ENCODE measurements at regions not wholly inside any gene's neighbourhood (a gene's known extent, or its start where the extent isn't known, plus 50 kb on each side); places are given as distances from the start of the nearest gene placed in this dataset.

- H3K9ac ChIP-seq (ENCODE audit: low read depth, low read length, poor library complexity, severe bottlenecking) = no peak overlapping the region
- no peaks in the 10 kb centered on the region for H3F3A ChIP-seq (ENCODE audit: low read depth)
- no peaks in the 10 kb centered on the region for H3K9me3 ChIP-seq (ENCODE audit: insufficient read depth, low read depth, low read length)
- no peak overlapping the region for H2AFZ ChIP-seq (ENCODE audit: low read length)
- TF ChIP-seq, protein P1, sequence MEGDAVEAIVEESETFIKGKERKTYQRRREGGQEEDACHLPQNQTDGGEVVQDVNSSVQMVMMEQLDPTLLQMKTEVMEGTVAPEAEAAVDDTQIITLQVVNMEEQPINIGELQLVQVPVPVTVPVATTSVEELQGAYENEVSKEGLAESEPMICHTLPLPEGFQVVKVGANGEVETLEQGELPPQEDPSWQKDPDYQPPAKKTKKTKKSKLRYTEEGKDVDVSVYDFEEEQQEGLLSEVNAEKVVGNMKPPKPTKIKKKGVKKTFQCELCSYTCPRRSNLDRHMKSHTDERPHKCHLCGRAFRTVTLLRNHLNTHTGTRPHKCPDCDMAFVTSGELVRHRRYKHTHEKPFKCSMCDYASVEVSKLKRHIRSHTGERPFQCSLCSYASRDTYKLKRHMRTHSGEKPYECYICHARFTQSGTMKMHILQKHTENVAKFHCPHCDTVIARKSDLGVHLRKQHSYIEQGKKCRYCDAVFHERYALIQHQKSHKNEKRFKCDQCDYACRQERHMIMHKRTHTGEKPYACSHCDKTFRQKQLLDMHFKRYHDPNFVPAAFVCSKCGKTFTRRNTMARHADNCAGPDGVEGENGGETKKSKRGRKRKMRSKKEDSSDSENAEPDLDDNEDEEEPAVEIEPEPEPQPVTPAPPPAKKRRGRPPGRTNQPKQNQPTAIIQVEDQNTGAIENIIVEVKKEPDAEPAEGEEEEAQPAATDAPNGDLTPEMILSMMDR (conservative IDR thresholded peaks at IDR 0.05; ENCODE audit: low read length) = no peak
- TF ChIP-seq EZH2phosphoT487 (IDR thresholded peaks at IDR 0.05; ENCODE audit: borderline replicate concordance) = no peak
- H3K4me2 ChIP-seq (ENCODE audit: low read depth, low read length, poor library complexity, severe bottlenecking) = no peak overlapping the region
- H3K27me3 ChIP-seq (ENCODE audit: insufficient read depth, low read length, poor library complexity, severe bottlenecking) = no peaks in the 10 kb centered on the region
- H4K20me1 ChIP-seq (ENCODE audit: insufficient read depth, low read length, poor library complexity, severe bottlenecking) = no peaks in the 10 kb centered on the region
- H3K9me2 ChIP-seq (replicated peaks; ENCODE audit: low read depth, low read length) = no peaks in the 10 kb centered on the region
- no peaks in the 10 kb centered on the region for H3K4me1 ChIP-seq (ENCODE audit: insufficient read depth, low read length, poor library complexity, severe bottlenecking)
- no peak overlapping the region for H3K4me3 ChIP-seq (ENCODE audit: low read length, poor library complexity, severe bottlenecking)
- H3K79me2 ChIP-seq (ENCODE audit: insufficient read depth, low read length) = no peaks in the 10 kb centered on the region
- no peaks in the 10 kb centered on the region for H3K36me3 ChIP-seq (ENCODE audit: insufficient read depth, low read length)
Measured at GRCh38 chr2:5766561-5766960, 74.4 kb downstream of the SOX11 start.

- no peaks in the 10 kb centered on the region for H3K9me3 ChIP-seq (ENCODE audit: insufficient read depth, low read depth, low read length)
- no peak for TF ChIP-seq EZH2phosphoT487 (IDR thresholded peaks at IDR 0.05; ENCODE audit: borderline replicate concordance)
- TF ChIP-seq, protein P1 (conservative IDR thresholded peaks at IDR 0.05; ENCODE audit: low read length) = no peak
- H3F3A ChIP-seq (ENCODE audit: low read depth) = no peaks in the 10 kb centered on the region
- no peak overlapping the region for H2AFZ ChIP-seq (ENCODE audit: low read length)
- H3K79me2 ChIP-seq (ENCODE audit: insufficient read depth, low read length) = no peaks in the 10 kb centered on the region
- no peaks in the 10 kb centered on the region for H3K27me3 ChIP-seq (ENCODE audit: insufficient read depth, low read length, poor library complexity, severe bottlenecking)
- no peaks in the 10 kb centered on the region for H3K4me1 ChIP-seq (ENCODE audit: insufficient read depth, low read length, poor library complexity, severe bottlenecking)
- H3K9ac ChIP-seq (ENCODE audit: low read depth, low read length, poor library complexity, severe bottlenecking) = no peak overlapping the region
- H3K36me3 ChIP-seq (ENCODE audit: insufficient read depth, low read length) = no peaks in the 10 kb centered on the region
- H4K20me1 ChIP-seq (ENCODE audit: insufficient read depth, low read length, poor library complexity, severe bottlenecking) = no peaks in the 10 kb centered on the region
- no peak overlapping the region for H3K4me2 ChIP-seq (ENCODE audit: low read depth, low read length, poor library complexity, severe bottlenecking)
- no peak overlapping the region for H3K4me3 ChIP-seq (ENCODE audit: low read length, poor library complexity, severe bottlenecking)
- H3K9me2 ChIP-seq (replicated peaks; ENCODE audit: low read depth, low read length) = no peaks in the 10 kb centered on the region
Measured at GRCh38 chr2:5777131-5777535, 84.9 kb downstream of the SOX11 start.

DNA sequence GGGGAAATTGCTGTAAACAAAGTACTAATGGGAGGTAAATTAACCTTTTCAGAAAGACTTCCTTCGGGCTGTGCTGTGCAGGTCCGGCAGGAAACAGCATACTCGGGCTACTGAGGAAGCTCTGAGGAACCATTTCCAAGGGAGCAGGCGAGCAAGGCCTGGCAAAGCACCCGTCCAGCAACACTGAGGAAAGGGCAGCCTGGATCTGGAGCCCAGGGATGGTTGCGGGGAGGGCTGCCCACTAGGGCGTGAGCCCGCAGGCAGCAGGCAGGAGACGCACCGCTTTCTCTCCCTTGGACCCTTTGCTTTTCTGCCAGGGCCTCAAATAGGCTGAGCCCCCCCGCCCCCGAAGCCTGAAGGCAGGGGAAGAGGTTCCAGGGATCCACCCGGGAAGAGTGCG is 89.5 kb downstream of the SOX11 start:
- no peaks in the 10 kb centered on the region for H3F3A ChIP-seq (ENCODE audit: low read depth)
- H3K9me2 ChIP-seq (replicated peaks; ENCODE audit: low read depth, low read length) = no peaks in the 10 kb centered on the region
- H3K9me3 ChIP-seq (ENCODE audit: insufficient read depth, low read depth, low read length) = peaks cover 4% of the 10 kb centered on the region; the same call in 1 of the 2 replicates

More for the DNA sequence above, 89.5 kb downstream of the SOX11 start:
- Histone ChIP-seq H4K20me1 (ENCODE audit: insufficient read depth, low read length, poor library complexity, severe bottlenecking) (no peaks in the 10 kb centered on the region), H3K36me3 (ENCODE audit: insufficient read depth, low read length) (no peaks in the 10 kb centered on the region), H3K27me3 (ENCODE audit: insufficient read depth, low read length, poor library complexity, severe bottlenecking) (no peaks in the 10 kb centered on the region), H3K79me2 (ENCODE audit: insufficient read depth, low read length) (no peaks in the 10 kb centered on the region), H3K4me3 (ENCODE audit: low read length, poor library complexity, severe bottlenecking) (no peak overlapping the region), H2AFZ (ENCODE audit: low read length) (no peak overlapping the region), H3K9ac (ENCODE audit: low read depth, low read length, poor library complexity, severe bottlenecking) (no peak overlapping the region), H3K4me2 (ENCODE audit: low read depth, low read length, poor library complexity, severe bottlenecking) (no peak overlapping the region), H3K4me1 (ENCODE audit: insufficient read depth, low read length, poor library complexity, severe bottlenecking) (no peaks in the 10 kb centered on the region)
- TF ChIP-seq EZH2phosphoT487 (IDR thresholded peaks at IDR 0.05; ENCODE audit: borderline replicate concordance) = no peak
- TF ChIP-seq, protein P1 (conservative IDR thresholded peaks at IDR 0.05; ENCODE audit: low read length) = no peak

Data from Loucy (cell line).